ENCODE measurements at regions not wholly inside any gene's neighbourhood (a gene's known extent, or its start where the extent isn't known, plus 50 kb on each side); places are given as distances from the start of the nearest gene placed in this dataset.

DNA sequence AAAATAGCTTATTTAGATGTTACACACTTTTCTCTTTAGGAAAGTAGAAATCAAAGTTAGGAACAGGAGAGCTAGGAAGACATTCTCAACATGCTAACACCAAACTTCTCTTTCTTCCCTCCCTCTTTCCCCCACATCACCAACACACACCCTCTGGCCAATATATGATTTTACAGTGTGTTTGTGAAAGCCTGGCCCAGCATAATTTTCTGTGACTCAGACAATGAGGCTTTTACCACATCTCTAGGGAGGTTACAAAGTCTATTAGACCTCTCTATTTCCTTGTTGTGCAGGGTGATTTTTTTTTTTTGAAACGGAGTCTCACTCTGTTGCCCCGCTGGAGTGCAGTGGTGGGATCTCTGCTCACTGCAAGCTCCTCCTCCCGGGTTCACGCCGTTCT is 189.9 kb downstream of the AASDH start:
- H3K27me3 ChIP-seq (ENCODE audit: control insufficient read depth, insufficient read depth, low read length): no peaks in the 10 kb centered on the region
- H3K27ac ChIP-seq (ENCODE audit: low read depth, low read length): no peak overlapping the region
- 97% methylated on average over 4 of the region's 5 CpGs for WGBS (ENCODE audit: insufficient coverage)
- H3K4me3 ChIP-seq (ENCODE audit: low read depth, low read length): no peak overlapping the region
- H3K36me3 ChIP-seq (ENCODE audit: control insufficient read depth, insufficient read depth, low read length): no peaks in the 10 kb centered on the region
- no peaks in the 10 kb centered on the region for H3K9me3 ChIP-seq (ENCODE audit: control insufficient read depth, insufficient read depth, low read length)
- DNase-seq (ENCODE audit: low read depth in 4 of 6, low spot score in 6 of 6): no peak
- no peaks in the 10 kb centered on the region for H3K4me1 ChIP-seq (ENCODE audit: control insufficient read depth, insufficient read depth, low read length)

DNA sequence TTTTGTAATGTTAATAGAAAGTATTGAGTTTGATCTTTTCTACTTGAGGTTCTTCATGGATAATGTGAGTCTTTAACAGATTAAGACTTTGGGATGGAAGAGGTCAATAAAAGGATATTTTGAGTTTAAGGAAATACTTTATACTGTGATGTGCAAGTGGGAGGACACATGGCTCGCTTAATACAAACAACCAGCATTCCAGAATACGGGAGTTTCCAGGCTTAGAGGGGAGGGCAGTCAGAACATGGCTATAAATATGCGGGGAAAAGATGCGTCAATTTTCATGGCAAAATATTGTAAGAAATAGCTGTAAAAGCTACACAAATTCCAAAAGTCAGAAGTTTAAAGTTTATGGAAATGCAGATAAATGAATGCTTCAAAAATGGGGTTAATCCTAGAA is 192.3 kb downstream of the AASDH start:
- Histone ChIP-seq H3K9me3 (ENCODE audit: control insufficient read depth, insufficient read depth, low read length) (no peaks in the 10 kb centered on the region), H3K36me3 (ENCODE audit: control insufficient read depth, insufficient read depth, low read length) (peaks cover 3% of the 10 kb centered on the region), H3K27ac (ENCODE audit: low read depth, low read length) (no peak overlapping the region), H3K4me3 (ENCODE audit: low read depth, low read length) (no peak overlapping the region), H3K4me1 (ENCODE audit: control insufficient read depth, insufficient read depth, low read length) (no peaks in the 10 kb centered on the region), H3K27me3 (ENCODE audit: control insufficient read depth, insufficient read depth, low read length) (no peaks in the 10 kb centered on the region)
- DNase-seq (ENCODE audit: low read depth in 4 of 6, low spot score in 6 of 6): no peak
- no CpG with 5 or more reads among the region's 4 CpGs for WGBS (ENCODE audit: insufficient coverage)

DNA sequence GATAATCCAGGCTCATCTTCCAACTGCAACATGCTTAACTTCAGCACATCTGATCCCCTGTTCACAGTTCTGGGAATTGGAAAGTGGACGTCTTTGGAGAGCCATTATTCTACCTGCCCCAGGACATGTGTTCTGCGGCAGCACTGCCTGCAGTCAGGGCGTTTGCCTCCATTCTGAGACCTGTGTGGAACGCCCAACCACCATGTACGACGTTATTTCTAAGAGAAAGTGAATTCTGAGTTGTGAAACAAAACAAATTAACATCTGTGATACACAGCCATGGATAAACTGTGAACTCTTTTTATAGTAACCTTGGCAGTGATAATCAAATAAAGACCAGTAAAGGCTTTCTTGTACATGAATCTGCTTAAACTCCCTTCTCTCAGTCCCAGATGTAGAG is 195.8 kb downstream of the AASDH start:
- H3K27ac ChIP-seq (ENCODE audit: low read depth, low read length): no peak overlapping the region
- peaks cover 3% of the 10 kb centered on the region for H3K36me3 ChIP-seq (ENCODE audit: control insufficient read depth, insufficient read depth, low read length)
- DNase-seq (ENCODE audit: low read depth in 4 of 6, low spot score in 6 of 6): no peak
- H3K4me3 ChIP-seq (ENCODE audit: low read depth, low read length): no peak overlapping the region
- no peaks in the 10 kb centered on the region for H3K9me3 ChIP-seq (ENCODE audit: control insufficient read depth, insufficient read depth, low read length)
- no peaks in the 10 kb centered on the region for H3K27me3 ChIP-seq (ENCODE audit: control insufficient read depth, insufficient read depth, low read length)
- no peaks in the 10 kb centered on the region for H3K4me1 ChIP-seq (ENCODE audit: control insufficient read depth, insufficient read depth, low read length)
- WGBS (ENCODE audit: insufficient coverage): no CpG with 5 or more reads among the region's 6 CpGs

- Histone ChIP-seq H3K4me3 (ENCODE audit: low read depth, low read length) (no peak overlapping the region), H3K36me3 (ENCODE audit: control insufficient read depth, insufficient read depth, low read length) (peaks cover 3% of the 10 kb centered on the region), H3K9me3 (ENCODE audit: control insufficient read depth, insufficient read depth, low read length) (no peaks in the 10 kb centered on the region), H3K27me3 (ENCODE audit: control insufficient read depth, insufficient read depth, low read length) (no peaks in the 10 kb centered on the region), H3K27ac (ENCODE audit: low read depth, low read length) (no peak overlapping the region), H3K4me1 (ENCODE audit: control insufficient read depth, insufficient read depth, low read length) (peaks cover 5% of the 10 kb centered on the region)
- DNase-seq (ENCODE audit: low read depth in 4 of 6, low spot score in 6 of 6): no peak
- WGBS (ENCODE audit: insufficient coverage): 13% methylated on average over 4 of the region's 6 CpGs
These were observed 199.6 kb downstream of the AASDH start for GRCh38 chr4:56187688-56188087.

DNA sequence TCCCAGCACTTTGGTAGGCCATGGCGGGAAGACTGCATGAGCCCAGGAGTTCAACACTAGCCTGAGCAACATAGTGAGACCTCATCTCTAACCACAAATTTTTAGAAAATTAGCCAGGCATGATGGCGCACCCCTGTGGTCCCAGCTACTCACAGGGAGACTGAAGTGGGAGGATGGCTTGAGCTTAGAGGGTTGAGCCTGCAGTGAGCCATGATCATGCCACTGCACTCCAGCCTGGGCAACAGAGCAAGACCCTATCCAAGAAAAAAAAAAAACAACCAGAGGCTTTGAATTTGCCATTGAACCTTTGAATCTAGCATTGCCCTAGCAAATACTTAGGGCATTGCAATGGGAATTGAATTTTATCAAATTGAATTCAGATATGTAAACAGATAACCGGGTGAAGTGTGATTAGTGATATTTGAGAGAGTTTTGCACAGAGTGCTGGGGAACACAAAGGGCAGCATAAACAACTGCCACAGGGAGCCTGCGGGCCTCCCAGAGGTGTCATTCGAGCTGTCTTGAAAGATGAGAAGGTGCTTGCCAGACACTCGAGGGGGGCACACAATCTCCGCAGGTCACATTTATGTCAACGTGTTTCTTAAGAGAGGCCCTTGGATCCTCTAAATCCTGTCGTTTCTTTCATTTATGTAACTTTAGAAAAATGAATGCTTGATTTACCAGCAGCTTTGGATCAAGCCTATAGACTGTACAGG is 200.3 kb downstream of the AASDH start:
- 41% methylated on average over 8 of the region's 9 CpGs for whole genome bisulfite sequencing (ENCODE audit: insufficient coverage)
- no peaks in the 10 kb centered on the region for H3K27me3 ChIP-seq (ENCODE audit: control insufficient read depth, insufficient read depth, low read length)
- H3K4me1 ChIP-seq (ENCODE audit: control insufficient read depth, insufficient read depth, low read length): peaks cover 5% of the 10 kb centered on the region
- no peaks in the 10 kb centered on the region for H3K9me3 ChIP-seq (ENCODE audit: control insufficient read depth, insufficient read depth, low read length)
- H3K27ac ChIP-seq (ENCODE audit: low read depth, low read length): no peak overlapping the region
- no peak overlapping the region for H3K4me3 ChIP-seq (ENCODE audit: low read depth, low read length)
- peaks cover 3% of the 10 kb centered on the region for H3K36me3 ChIP-seq (ENCODE audit: control insufficient read depth, insufficient read depth, low read length)
- DNase-seq (ENCODE audit: low read depth in 4 of 6, low spot score in 6 of 6): no peak

- no peak overlapping the region for H3K27ac ChIP-seq (ENCODE audit: low read depth, low read length)
- peak in 1 of 6 donors; percentile 49 for DNase-seq (ENCODE audit: low read depth in 4 of 6, low spot score in 6 of 6)
- WGBS (ENCODE audit: insufficient coverage): 86% methylated on average over 1 of the region's 4 CpGs
- peaks cover 5% of the 10 kb centered on the region for H3K4me1 ChIP-seq (ENCODE audit: control insufficient read depth, insufficient read depth, low read length)
- H3K27me3 ChIP-seq (ENCODE audit: control insufficient read depth, insufficient read depth, low read length): no peaks in the 10 kb centered on the region
- no peaks in the 10 kb centered on the region for H3K9me3 ChIP-seq (ENCODE audit: control insufficient read depth, insufficient read depth, low read length)
- no peak overlapping the region for H3K4me3 ChIP-seq (ENCODE audit: low read depth, low read length)
- H3K36me3 ChIP-seq (ENCODE audit: control insufficient read depth, insufficient read depth, low read length): no peaks in the 10 kb centered on the region
These were observed 201.4 kb downstream of the AASDH start for GRCh38 chr4:56185901-56186300.

GRCh38 chr4:56184214-56184613 is 203.1 kb downstream of the AASDH start:
- no peak for DNase-seq (ENCODE audit: low read depth in 4 of 6, low spot score in 6 of 6)
- no peaks in the 10 kb centered on the region for H3K9me3 ChIP-seq (ENCODE audit: control insufficient read depth, insufficient read depth, low read length)

DNA sequence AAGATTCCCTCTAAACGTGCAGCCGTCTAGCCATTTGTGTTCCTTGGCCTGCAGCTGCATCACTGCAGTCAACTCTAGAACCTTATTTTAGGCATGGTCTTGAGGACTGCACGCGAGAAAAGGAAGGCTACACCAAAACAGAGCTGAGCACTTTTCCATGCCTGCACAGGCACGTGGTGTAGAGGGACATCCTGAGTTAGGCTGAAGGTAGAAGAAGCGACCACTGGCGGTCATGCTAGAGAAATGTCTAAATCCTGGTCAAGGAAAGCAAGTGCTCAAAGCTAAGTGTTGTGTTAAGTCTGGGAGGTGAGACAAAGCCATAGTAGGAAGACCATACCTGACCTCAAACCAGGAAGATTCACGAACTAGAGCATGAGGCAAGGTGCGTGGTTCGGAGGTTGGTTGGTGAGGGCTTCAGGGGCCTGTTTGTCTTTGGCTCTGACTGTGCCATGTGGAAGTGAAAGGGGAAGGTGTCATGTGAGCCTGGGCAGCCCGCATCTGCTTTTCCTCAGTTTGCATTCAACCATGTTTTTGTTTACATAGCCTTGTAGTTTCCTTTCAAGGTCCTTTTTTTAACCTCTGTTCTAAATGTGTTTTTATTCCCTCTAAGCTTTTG is 203.8 kb downstream of the AASDH start:
- WGBS (ENCODE audit: insufficient coverage): 92% methylated on average over 10 of the region's 11 CpGs
- Histone ChIP-seq H3K4me3 (ENCODE audit: low read depth, low read length) (no peak overlapping the region), H3K27me3 (ENCODE audit: control insufficient read depth, insufficient read depth, low read length) (no peaks in the 10 kb centered on the region), H3K27ac (ENCODE audit: low read depth, low read length) (no peak overlapping the region), H3K9me3 (ENCODE audit: control insufficient read depth, insufficient read depth, low read length) (no peaks in the 10 kb centered on the region), H3K36me3 (ENCODE audit: control insufficient read depth, insufficient read depth, low read length) (no peaks in the 10 kb centered on the region), H3K4me1 (ENCODE audit: control insufficient read depth, insufficient read depth, low read length) (peaks cover 5% of the 10 kb centered on the region)
- DNase-seq (ENCODE audit: low read depth in 4 of 6, low spot score in 6 of 6): no peak

More at GRCh38 chr4:56184214-56184613, 203.1 kb downstream of the AASDH start:
- Histone ChIP-seq H3K27me3 (ENCODE audit: control insufficient read depth, insufficient read depth, low read length) (no peaks in the 10 kb centered on the region), H3K4me3 (ENCODE audit: low read depth, low read length) (no peak overlapping the region), H3K27ac (ENCODE audit: low read depth, low read length) (no peak overlapping the region), H3K4me1 (ENCODE audit: control insufficient read depth, insufficient read depth, low read length) (peaks cover 5% of the 10 kb centered on the region), H3K36me3 (ENCODE audit: control insufficient read depth, insufficient read depth, low read length) (no peaks in the 10 kb centered on the region)
- 90% methylated on average over 2 of the region's 6 CpGs for WGBS (ENCODE audit: insufficient coverage)

DNA sequence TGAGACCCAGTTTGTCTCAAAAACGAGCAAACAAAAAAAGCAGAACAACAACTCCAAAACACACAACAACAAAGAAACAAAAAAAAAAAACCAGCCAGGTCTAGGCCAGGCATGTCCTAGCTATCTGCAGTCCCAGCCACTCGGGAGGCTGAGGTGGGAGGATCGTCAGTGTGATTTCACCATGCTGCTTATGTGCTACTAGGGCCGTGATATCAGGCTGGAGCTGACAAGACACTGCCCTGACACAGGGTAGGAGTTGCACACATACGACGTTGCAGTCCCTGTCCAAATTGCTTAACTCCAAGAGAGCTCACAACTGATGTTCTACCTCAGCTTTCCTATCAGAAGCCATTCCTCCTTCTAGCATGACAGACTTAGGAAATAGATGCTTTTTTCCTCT is 204.9 kb downstream of the AASDH start:
- no peaks in the 10 kb centered on the region for H3K9me3 ChIP-seq (ENCODE audit: control insufficient read depth, insufficient read depth, low read length)

More for the DNA sequence above, 204.9 kb downstream of the AASDH start:
- no peak overlapping the region for H3K27ac ChIP-seq (ENCODE audit: low read depth, low read length)
- H3K4me1 ChIP-seq (ENCODE audit: control insufficient read depth, insufficient read depth, low read length): peaks cover 5% of the 10 kb centered on the region
- DNase-seq (ENCODE audit: low read depth in 4 of 6, low spot score in 6 of 6): no peak
- no peaks in the 10 kb centered on the region for H3K36me3 ChIP-seq (ENCODE audit: control insufficient read depth, insufficient read depth, low read length)
- WGBS (ENCODE audit: insufficient coverage): 89% methylated on average over 3 of the region's 6 CpGs
- no peaks in the 10 kb centered on the region for H3K27me3 ChIP-seq (ENCODE audit: control insufficient read depth, insufficient read depth, low read length)
- H3K4me3 ChIP-seq (ENCODE audit: low read depth, low read length): no peak overlapping the region

All from spinal cord (tissue), 9 donors.